ENCODE measurements at regions not wholly inside any gene's neighbourhood (a gene's known extent, or its start where the extent isn't known, plus 50 kb on each side); places are given as distances from the start of the nearest gene placed in this dataset.

DNA sequence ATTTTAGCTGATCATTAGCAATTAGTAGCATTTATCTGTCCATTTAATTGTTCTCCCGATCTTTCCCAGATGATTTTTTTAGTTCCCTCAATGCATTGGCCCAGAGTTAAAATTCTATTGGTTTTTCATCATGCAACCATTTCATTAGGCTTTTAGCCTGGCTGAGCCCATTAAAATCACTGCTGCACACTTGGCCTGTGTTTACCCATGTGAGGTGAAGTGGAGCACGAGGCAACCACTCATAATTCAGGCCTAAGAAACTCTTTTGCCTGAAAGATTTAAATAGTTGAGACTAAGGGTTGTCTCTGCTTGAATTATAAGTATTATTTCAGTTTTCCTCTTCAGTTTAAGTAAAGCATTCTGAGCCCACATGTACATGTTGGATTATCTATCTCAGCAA, 889.0 kb upstream of the ADGRL4 start:
- TF ChIP-seq YY1 (IDR thresholded peaks at IDR 0.05) (no peak), RXRA (IDR thresholded peaks at IDR 0.05) (no peak), FOXA1 (IDR thresholded peaks at IDR 0.05) (no peak), JUND (IDR thresholded peaks at IDR 0.05) (no peak), HNF4A (conservative IDR thresholded peaks at IDR 0.05) (no peak), RAD21 (IDR thresholded peaks at IDR 0.05) (no peak), GABPA (IDR thresholded peaks at IDR 0.05 in 1 of 2, conservative IDR thresholded peaks at IDR 0.05 in 1 of 2) (no peak), TAF1 (conservative IDR thresholded peaks at IDR 0.05) (no peak), SP1 (IDR thresholded peaks at IDR 0.05) (no peak), EGR1 (IDR thresholded peaks at IDR 0.05; ENCODE audit: low read depth in 2 of 2) (no peak)
- TF ChIP-seq, protein P1, sequence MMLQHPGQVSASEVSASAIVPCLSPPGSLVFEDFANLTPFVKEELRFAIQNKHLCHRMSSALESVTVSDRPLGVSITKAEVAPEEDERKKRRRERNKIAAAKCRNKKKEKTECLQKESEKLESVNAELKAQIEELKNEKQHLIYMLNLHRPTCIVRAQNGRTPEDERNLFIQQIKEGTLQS (IDR thresholded peaks at IDR 0.05): no peak
- TF ChIP-seq, protein P2, sequence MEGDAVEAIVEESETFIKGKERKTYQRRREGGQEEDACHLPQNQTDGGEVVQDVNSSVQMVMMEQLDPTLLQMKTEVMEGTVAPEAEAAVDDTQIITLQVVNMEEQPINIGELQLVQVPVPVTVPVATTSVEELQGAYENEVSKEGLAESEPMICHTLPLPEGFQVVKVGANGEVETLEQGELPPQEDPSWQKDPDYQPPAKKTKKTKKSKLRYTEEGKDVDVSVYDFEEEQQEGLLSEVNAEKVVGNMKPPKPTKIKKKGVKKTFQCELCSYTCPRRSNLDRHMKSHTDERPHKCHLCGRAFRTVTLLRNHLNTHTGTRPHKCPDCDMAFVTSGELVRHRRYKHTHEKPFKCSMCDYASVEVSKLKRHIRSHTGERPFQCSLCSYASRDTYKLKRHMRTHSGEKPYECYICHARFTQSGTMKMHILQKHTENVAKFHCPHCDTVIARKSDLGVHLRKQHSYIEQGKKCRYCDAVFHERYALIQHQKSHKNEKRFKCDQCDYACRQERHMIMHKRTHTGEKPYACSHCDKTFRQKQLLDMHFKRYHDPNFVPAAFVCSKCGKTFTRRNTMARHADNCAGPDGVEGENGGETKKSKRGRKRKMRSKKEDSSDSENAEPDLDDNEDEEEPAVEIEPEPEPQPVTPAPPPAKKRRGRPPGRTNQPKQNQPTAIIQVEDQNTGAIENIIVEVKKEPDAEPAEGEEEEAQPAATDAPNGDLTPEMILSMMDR (IDR thresholded peaks at IDR 0.05; ENCODE audit: low read depth, low read length, missing input control): no peak
- TF ChIP-seq, protein P3, sequence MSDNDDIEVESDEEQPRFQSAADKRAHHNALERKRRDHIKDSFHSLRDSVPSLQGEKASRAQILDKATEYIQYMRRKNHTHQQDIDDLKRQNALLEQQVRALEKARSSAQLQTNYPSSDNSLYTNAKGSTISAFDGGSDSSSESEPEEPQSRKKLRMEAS (IDR thresholded peaks at IDR 0.05): no peak
- TF ChIP-seq, protein P4, sequence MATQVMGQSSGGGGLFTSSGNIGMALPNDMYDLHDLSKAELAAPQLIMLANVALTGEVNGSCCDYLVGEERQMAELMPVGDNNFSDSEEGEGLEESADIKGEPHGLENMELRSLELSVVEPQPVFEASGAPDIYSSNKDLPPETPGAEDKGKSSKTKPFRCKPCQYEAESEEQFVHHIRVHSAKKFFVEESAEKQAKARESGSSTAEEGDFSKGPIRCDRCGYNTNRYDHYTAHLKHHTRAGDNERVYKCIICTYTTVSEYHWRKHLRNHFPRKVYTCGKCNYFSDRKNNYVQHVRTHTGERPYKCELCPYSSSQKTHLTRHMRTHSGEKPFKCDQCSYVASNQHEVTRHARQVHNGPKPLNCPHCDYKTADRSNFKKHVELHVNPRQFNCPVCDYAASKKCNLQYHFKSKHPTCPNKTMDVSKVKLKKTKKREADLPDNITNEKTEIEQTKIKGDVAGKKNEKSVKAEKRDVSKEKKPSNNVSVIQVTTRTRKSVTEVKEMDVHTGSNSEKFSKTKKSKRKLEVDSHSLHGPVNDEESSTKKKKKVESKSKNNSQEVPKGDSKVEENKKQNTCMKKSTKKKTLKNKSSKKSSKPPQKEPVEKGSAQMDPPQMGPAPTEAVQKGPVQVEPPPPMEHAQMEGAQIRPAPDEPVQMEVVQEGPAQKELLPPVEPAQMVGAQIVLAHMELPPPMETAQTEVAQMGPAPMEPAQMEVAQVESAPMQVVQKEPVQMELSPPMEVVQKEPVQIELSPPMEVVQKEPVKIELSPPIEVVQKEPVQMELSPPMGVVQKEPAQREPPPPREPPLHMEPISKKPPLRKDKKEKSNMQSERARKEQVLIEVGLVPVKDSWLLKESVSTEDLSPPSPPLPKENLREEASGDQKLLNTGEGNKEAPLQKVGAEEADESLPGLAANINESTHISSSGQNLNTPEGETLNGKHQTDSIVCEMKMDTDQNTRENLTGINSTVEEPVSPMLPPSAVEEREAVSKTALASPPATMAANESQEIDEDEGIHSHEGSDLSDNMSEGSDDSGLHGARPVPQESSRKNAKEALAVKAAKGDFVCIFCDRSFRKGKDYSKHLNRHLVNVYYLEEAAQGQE (IDR thresholded peaks at IDR 0.05): no peak

All from liver (tissue), 3 donors.